Endodermal cell (in vitro differentiated cells): ENCODE measurements at regions not wholly inside any gene's neighbourhood (a gene's known extent, or its start where the extent isn't known, plus 50 kb on each side); places are given as distances from the start of the nearest gene placed in this dataset.

Experiments
- DNase-seq: peaks from one replicate; pipeline ENCODE4 v3.0.0-alpha.2; 2017
- H3K27ac ChIP-seq: 2 replicates; pipeline ENCODE4 v1.5.1; 2013; ENCODE audit warnings: mild to moderate bottlenecking, low read depth, low read length, moderate library complexity
- H3K27me3 ChIP-seq: 2 replicates; pipeline ENCODE4 v1.6.1; 2013; ENCODE audit warnings: mild to moderate bottlenecking, low read length, moderate library complexity; ENCODE audit not compliant: insufficient read depth, control insufficient read depth, poor library complexity, severe bottlenecking
- H3K36me3 ChIP-seq: 2 replicates; pipeline ENCODE4 v1.7.0; 2013; ENCODE audit warnings: mild to moderate bottlenecking, low read length, moderate library complexity; ENCODE audit not compliant: control insufficient read depth, insufficient read depth
- H3K4me1 ChIP-seq: one replicate; pipeline ENCODE4 v1.7.0; 2013; ENCODE audit warnings: low read length; ENCODE audit not compliant: control insufficient read depth, insufficient read depth
- H3K4me3 ChIP-seq: 2 replicates; pipeline ENCODE4 v1.5.1; 2013; ENCODE audit warnings: mild to moderate bottlenecking, low read length, moderate library complexity
- H3K9ac ChIP-seq: 2 replicates; pipeline ENCODE4 v1.6.1; 2013; ENCODE audit warnings: mild to moderate bottlenecking, low read length, moderate library complexity; ENCODE audit not compliant: poor library complexity, severe bottlenecking; ENCODE audit errors: extremely low read depth
- H3K9me3 ChIP-seq: 2 replicates; pipeline ENCODE4 v1.6.1; 2013; ENCODE audit warnings: mild to moderate bottlenecking, low read length, moderate library complexity; ENCODE audit not compliant: control insufficient read depth
- H3K27ac Mint-ChIP-seq: 2 replicates; pipeline ENCODE4 v1.8.0; 2020; ENCODE audit warnings: mixed read lengths
- H3K27me3 Mint-ChIP-seq: 2 replicates; pipeline ENCODE4 v1.8.0; 2021; ENCODE audit warnings: mild to moderate bottlenecking, mixed read lengths; ENCODE audit not compliant: insufficient read depth
- H3K36me3 Mint-ChIP-seq: 2 replicates; pipeline ENCODE4 v1.8.0; 2020; ENCODE audit warnings: low read depth, mixed read lengths
- H3K4me1 Mint-ChIP-seq: 2 replicates; pipeline ENCODE4 v1.8.0; 2020; ENCODE audit warnings: mixed read lengths
- H3K4me3 Mint-ChIP-seq: 2 replicates; pipeline ENCODE4 v1.8.0; 2020; ENCODE audit warnings: mild to moderate bottlenecking, moderate library complexity, mixed read lengths
- H3K9me3 Mint-ChIP-seq: 2 replicates; pipeline ENCODE4 v1.8.0; 2020; ENCODE audit warnings: mild to moderate bottlenecking, mixed read lengths
- WGBS, 2 experiments: methylation state at CpG; one replicate each; pipeline versions ENCODE4 v1.1.5 to v1.1.7; 2013; ENCODE audit warnings: missing lambda C conversion rate in 2 of 2, mixed read lengths in 1 of 2; ENCODE audit not compliant: insufficient coverage in 1 of 2, insufficient read length in 1 of 2; 5-methylcytosine and 5-hydroxymethylcytosine counted together
- TF ChIP-seq, protein P1 (sequence below): fragments of 200-600 bp; sonication (generic); conservative IDR thresholded peaks from 2 replicates; pipeline ENCODE4 v1.5.0; 2021; ENCODE audit warnings: antibody characterized with exemption, mild to moderate bottlenecking

DNA sequence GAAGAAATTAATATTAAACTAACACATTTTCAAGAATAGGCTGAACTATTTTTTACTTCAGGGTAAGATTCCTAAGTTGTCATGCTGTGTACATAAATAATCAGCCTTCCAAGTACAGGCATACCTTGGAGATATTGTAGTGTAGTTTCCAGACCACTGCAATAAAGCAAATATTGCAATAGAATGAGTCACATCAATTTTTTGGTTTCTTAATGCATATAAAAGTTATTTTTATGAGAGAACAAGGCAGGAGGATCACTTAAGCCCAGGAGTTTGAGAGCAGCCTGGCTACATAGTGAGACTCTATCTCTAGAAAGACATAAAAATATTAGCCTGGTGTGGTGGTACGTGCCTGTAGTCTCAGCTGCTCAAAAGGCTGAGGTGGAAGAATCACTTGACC, 511.5 kb downstream of the UQCRFS1 start:
- H3K27ac ChIP-seq, result no peak overlapping the region
- H3K4me1 ChIP-seq, result no peaks in the 10 kb centered on the region
- no peak for DNase-seq
- TF ChIP-seq, protein P1, sequence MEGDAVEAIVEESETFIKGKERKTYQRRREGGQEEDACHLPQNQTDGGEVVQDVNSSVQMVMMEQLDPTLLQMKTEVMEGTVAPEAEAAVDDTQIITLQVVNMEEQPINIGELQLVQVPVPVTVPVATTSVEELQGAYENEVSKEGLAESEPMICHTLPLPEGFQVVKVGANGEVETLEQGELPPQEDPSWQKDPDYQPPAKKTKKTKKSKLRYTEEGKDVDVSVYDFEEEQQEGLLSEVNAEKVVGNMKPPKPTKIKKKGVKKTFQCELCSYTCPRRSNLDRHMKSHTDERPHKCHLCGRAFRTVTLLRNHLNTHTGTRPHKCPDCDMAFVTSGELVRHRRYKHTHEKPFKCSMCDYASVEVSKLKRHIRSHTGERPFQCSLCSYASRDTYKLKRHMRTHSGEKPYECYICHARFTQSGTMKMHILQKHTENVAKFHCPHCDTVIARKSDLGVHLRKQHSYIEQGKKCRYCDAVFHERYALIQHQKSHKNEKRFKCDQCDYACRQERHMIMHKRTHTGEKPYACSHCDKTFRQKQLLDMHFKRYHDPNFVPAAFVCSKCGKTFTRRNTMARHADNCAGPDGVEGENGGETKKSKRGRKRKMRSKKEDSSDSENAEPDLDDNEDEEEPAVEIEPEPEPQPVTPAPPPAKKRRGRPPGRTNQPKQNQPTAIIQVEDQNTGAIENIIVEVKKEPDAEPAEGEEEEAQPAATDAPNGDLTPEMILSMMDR, result no peak
- no peaks in the 10 kb centered on the region for H3K36me3 Mint-ChIP-seq
- no peak overlapping the region for H3K9ac ChIP-seq
- H3K9me3 Mint-ChIP-seq, result no peaks in the 10 kb centered on the region
- H3K27me3 Mint-ChIP-seq, result no peaks in the 10 kb centered on the region
- no peaks in the 10 kb centered on the region for H3K27me3 ChIP-seq
- no peak overlapping the region for H3K4me3 ChIP-seq
- H3K27ac Mint-ChIP-seq, result no peak overlapping the region
- H3K9me3 ChIP-seq, result no peaks in the 10 kb centered on the region
- 100% methylated on average over 1 of the region's 1 CpG; no CpG with 5 or more reads in 1 of the 2 experiments for WGBS, 2 experiments
- H3K4me1 Mint-ChIP-seq, result peaks cover 5% of the 10 kb centered on the region
- H3K4me3 Mint-ChIP-seq, result no peak overlapping the region
- H3K36me3 ChIP-seq, result no peaks in the 10 kb centered on the region

DNA sequence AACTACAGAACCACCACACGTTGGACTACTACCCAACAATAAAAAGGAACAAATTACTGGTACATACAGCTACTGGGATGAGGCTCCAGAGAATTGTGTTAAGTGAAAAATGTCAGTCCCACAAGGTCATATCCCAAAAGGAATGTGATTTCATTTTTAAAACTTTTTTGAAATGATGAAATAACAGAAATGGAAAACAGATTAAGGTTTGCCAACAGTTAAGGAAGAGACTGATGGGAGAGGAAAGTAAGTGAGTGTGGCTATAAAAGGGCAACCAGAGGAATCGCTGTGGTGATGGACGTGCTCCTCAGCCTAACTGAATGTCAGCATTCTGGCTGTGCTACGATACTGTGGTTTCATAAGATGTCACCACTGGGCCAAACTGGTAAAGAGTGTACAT, 512.8 kb downstream of the UQCRFS1 start:
- Histone ChIP-seq H3K27ac (no peak overlapping the region), H3K4me1 (no peaks in the 10 kb centered on the region), H3K4me3 (no peak overlapping the region), H3K27me3 (no peaks in the 10 kb centered on the region), H3K9me3 (no peaks in the 10 kb centered on the region), H3K9ac (no peak overlapping the region), H3K36me3 (no peaks in the 10 kb centered on the region)
- no peak for DNase-seq
- 80 to 92% methylated on average over 2 to 4 of the region's 4 CpGs for WGBS, 2 experiments
- H3K27me3 Mint-ChIP-seq, result no peaks in the 10 kb centered on the region
- TF ChIP-seq, protein P1, result no peak
- no peaks in the 10 kb centered on the region for H3K36me3 Mint-ChIP-seq
- peaks cover 5% of the 10 kb centered on the region for H3K4me1 Mint-ChIP-seq
- no peaks in the 10 kb centered on the region for H3K9me3 Mint-ChIP-seq
- H3K27ac Mint-ChIP-seq, result no peak overlapping the region
- no peak overlapping the region for H3K4me3 Mint-ChIP-seq

DNA sequence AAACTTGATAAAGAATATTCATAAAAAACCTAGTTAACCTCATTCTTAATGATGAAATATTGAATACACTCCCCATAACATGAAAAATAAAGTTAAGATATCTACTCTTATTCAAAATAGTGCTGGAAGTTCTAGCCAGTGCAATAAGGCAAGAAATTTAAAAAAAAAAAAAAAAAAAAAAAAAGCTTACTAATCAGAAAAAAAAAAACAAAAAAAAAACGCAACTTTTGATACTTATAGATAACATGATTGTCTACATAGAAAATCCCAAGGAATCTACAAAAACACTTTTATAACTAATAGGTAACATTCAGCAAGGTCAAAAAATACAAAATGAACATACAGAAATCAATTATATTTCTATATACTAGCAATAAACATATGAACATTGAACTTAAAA, 515.6 kb downstream of the UQCRFS1 start:
- H3K9me3 ChIP-seq, result no peaks in the 10 kb centered on the region
- H3K9ac ChIP-seq, result no peak overlapping the region
- H3K27me3 ChIP-seq, result no peaks in the 10 kb centered on the region
- Mint-ChIP-seq H3K36me3 (no peaks in the 10 kb centered on the region), H3K9me3 (peaks cover 1% of the 10 kb centered on the region), H3K4me3 (no peak overlapping the region), H3K27me3 (no peaks in the 10 kb centered on the region), H3K4me1 (peaks cover 3% of the 10 kb centered on the region), H3K27ac (no peak overlapping the region)
- no peak for DNase-seq
- H3K4me1 ChIP-seq, result no peaks in the 10 kb centered on the region
- TF ChIP-seq, protein P1, result no peak
- no peak overlapping the region for H3K4me3 ChIP-seq
- WGBS, 2 experiments, result no CpG with 5 or more reads among the region's 1 CpG
- H3K36me3 ChIP-seq, result no peaks in the 10 kb centered on the region
- no peak overlapping the region for H3K27ac ChIP-seq
